HEK293T (cell line): ENCODE measurements at regions not wholly inside any gene's neighbourhood (a gene's known extent, or its start where the extent isn't known, plus 50 kb on each side); places are given as distances from the start of the nearest gene placed in this dataset.

ENCODE experiments used
- CTBP1 ChIP-seq: fragments of 450-650 bp; IDR thresholded peaks from 2 replicates; pipeline ENCODE4 v1.6.1; 2016; ENCODE audit warnings: borderline replicate concordance
- FOXK2 ChIP-seq: fragments of 450-650 bp; IDR thresholded peaks from 2 replicates; pipeline ENCODE4 v1.6.1; 2016; ENCODE audit warnings: mild to moderate bottlenecking
- FOXM1 ChIP-seq: fragments of 450-650 bp; IDR thresholded peaks from 2 replicates; pipeline ENCODE4 v1.6.1; 2017; ENCODE audit warnings: mild to moderate bottlenecking, borderline replicate concordance
- SUZ12 ChIP-seq: fragments of 450-650 bp; IDR thresholded peaks from 2 replicates; pipeline ENCODE4 v1.6.1; 2016; ENCODE audit warnings: mild to moderate bottlenecking

- TF ChIP-seq SUZ12, result no peak
- no peak for TF ChIP-seq FOXK2
- TF ChIP-seq FOXM1, result no peak
- no peak for TF ChIP-seq CTBP1
These were observed 190.5 kb upstream of the PLXNC1 start for GRCh38 chr12:93957870-93958269.
